Kidney (tissue), 13 donors: ENCODE measurements at regions not wholly inside any gene's neighbourhood (a gene's known extent, or its start where the extent isn't known, plus 50 kb on each side); places are given as distances from the start of the nearest gene placed in this dataset.
A peak's percentile ranks its signal among the peaks of the same experiment; 100 is the strongest.

ENCODE experiments used
- DNase-seq, 5 donors: peaks; one replicate each; pipeline ENCODE4 v3.0.0-alpha.2; 2013 to 2020
- FAIRE-seq: peaks from 2 replicates; lab custom pipeline; 2012; peaks lifted over from hg19 to GRCh38; lab: Jason Lieb, UNC
- H3K27ac ChIP-seq, 2 donors: one replicate each; pipeline ENCODE4 v1.7.0; 2013; ENCODE audit warnings: low read depth in 2 of 2, low read length in 2 of 2, inconsistent platforms in 1 of 2
- H3K27me3 ChIP-seq: one replicate; pipeline ENCODE4 v1.7.1; 2013; ENCODE audit warnings: low read length, inconsistent platforms; ENCODE audit not compliant: control insufficient read depth, insufficient read depth
- H3K36me3 ChIP-seq, 3 donors: one replicate each; pipeline versions ENCODE4 v1.7.0 to v1.7.1; 2013; ENCODE audit warnings: low read length in 3 of 3, control low read depth in 1 of 3, inconsistent platforms in 1 of 3; ENCODE audit not compliant: insufficient read depth in 3 of 3, control insufficient read depth in 2 of 3
- H3K4me1 ChIP-seq, 3 donors: one replicate each; pipeline versions ENCODE4 v1.7.0 to v1.7.1; 2013; ENCODE audit warnings: low read length in 3 of 3, inconsistent platforms in 1 of 3, low read depth in 1 of 3; ENCODE audit not compliant: control insufficient read depth in 2 of 3, insufficient read depth in 2 of 3
- H3K4me3 ChIP-seq, 3 donors: one replicate each; pipeline versions ENCODE4 v1.7.0 to v1.8.1; 2013; ENCODE audit warnings: low read length in 3 of 3, control low read depth in 1 of 3, inconsistent platforms in 1 of 3
- H3K9ac ChIP-seq, 3 donors: one replicate each; pipeline versions ENCODE4 v1.7.0 to v1.7.1; 2013; ENCODE audit warnings: low read length in 3 of 3, control low read depth in 1 of 3, inconsistent platforms in 1 of 3
- H3K9me3 ChIP-seq, 3 donors: one replicate each; pipeline versions ENCODE4 v1.7.0 to v1.7.1; 2013; ENCODE audit warnings: low read length in 3 of 3, control low read depth in 1 of 3, inconsistent platforms in 1 of 3; ENCODE audit not compliant: control insufficient read depth in 2 of 3, insufficient read depth in 1 of 3
- CTCF ChIP-seq: IDR thresholded peaks from 3 replicates; pipeline ENCODE4 v1.5.1; 2012; ENCODE audit warnings: mild to moderate bottlenecking, moderate library complexity, borderline replicate concordance; ENCODE audit not compliant: insufficient read depth; ENCODE audit errors: extremely low read depth
- intact Hi-C: fragments of 100-400 bp; cut with DNase I; formaldehyde crosslinking; loops from one replicate; pipeline ENCODE4 v1.11.1; 2022
- donor health status: control.
- donor health status: control.
- donor health status: control.
- donor health status: control.
- donor health status: control.
- donor health status: DM: yes; HTN: yes; CAD: no.
- donor health status: Normal renal cell carcinoma (clear cell type).

- TF ChIP-seq CTCF: no peak
- Histone ChIP-seq H3K9ac (no peak overlapping the region), H3K4me3 (no peak overlapping the region), H3K27ac (no peak overlapping the region), H3K4me1 (peaks cover 0 to 4% (median 0%) of the 10 kb centered on the region in 3 donors), H3K27me3 (no peaks in the 10 kb centered on the region), H3K9me3 (no peaks in the 10 kb centered on the region), H3K36me3 (no peaks in the 10 kb centered on the region)
- intact Hi-C loops: no loop called here
- FAIRE-seq (no peak), DNase-seq (no peak)
These were observed 133.8 kb upstream of the RARB start for GRCh38 chr3:25294169-25294805.

- TF ChIP-seq CTCF: no peak
- H3K4me3 ChIP-seq: no peak overlapping the region
- H3K9ac ChIP-seq: no peak overlapping the region
- peak in 2 of 5 donors; percentile 4 to 52 for DNase-seq
- H3K9me3 ChIP-seq: no peaks in the 10 kb centered on the region
- H3K27ac ChIP-seq: no peak overlapping the region
- intact Hi-C loops: no loop called here
- no peaks in the 10 kb centered on the region for H3K27me3 ChIP-seq
- H3K36me3 ChIP-seq: no peaks in the 10 kb centered on the region
- no peak for FAIRE-seq
- no peaks in the 10 kb centered on the region for H3K4me1 ChIP-seq
These were observed 130.1 kb upstream of the RARB start for GRCh38 chr3:25297667-25298585.

GRCh38 chr3:25300141-25300540, 127.9 kb upstream of the RARB start:
- no peaks in the 10 kb centered on the region for H3K9me3 ChIP-seq
- H3K36me3 ChIP-seq: no peaks in the 10 kb centered on the region
- no peaks in the 10 kb centered on the region for H3K27me3 ChIP-seq
- no peak for DNase-seq
- no peak for TF ChIP-seq CTCF
- FAIRE-seq: no peak
- no peak overlapping the region for H3K4me3 ChIP-seq
- no peak overlapping the region for H3K9ac ChIP-seq
- H3K4me1 ChIP-seq: no peaks in the 10 kb centered on the region
- H3K27ac ChIP-seq: no peak overlapping the region
- intact Hi-C loops: no loop called here
